Medulla oblongata (tissue), 1 donor: ENCODE measurements at regions not wholly inside any gene's neighbourhood (a gene's known extent, or its start where the extent isn't known, plus 50 kb on each side); places are given as distances from the start of the nearest gene placed in this dataset.
"Not testable (repeated sequence)": the region's sequence is repeated elsewhere in the genome, so short reads cannot be mapped to it uniquely, and the experiment has no call there.

Source experiments
- DNase-seq: peaks from one replicate; pipeline ENCODE4 v3.0.0-alpha.2; 2015; ENCODE audit errors: extremely low spot score

GRCh38 chr11:123344790-123345357 is 85.2 kb upstream of the GRAMD1B start:
- no peak for DNase-seq

DNA sequence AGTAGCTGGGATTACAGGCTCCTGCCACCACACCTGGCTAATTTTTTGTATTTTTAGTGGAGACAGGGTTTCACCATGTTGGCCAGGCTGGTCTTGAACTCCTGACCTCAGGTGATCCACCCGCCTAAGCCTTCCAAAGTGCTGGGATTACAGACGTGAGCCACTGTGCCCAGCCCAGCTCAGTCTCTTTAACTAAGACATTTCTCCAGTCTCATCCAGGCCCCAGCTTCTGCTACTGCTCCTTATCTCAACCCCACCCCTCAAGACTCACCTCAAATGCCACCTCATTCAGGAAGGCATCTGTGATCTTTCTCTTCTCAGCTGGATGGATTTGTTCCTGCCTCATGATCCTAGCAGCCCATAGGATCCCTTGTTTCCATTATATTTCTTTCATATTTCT is 85.9 kb upstream of the GRAMD1B start:
- DNase-seq, result not testable (repeated sequence)

DNA sequence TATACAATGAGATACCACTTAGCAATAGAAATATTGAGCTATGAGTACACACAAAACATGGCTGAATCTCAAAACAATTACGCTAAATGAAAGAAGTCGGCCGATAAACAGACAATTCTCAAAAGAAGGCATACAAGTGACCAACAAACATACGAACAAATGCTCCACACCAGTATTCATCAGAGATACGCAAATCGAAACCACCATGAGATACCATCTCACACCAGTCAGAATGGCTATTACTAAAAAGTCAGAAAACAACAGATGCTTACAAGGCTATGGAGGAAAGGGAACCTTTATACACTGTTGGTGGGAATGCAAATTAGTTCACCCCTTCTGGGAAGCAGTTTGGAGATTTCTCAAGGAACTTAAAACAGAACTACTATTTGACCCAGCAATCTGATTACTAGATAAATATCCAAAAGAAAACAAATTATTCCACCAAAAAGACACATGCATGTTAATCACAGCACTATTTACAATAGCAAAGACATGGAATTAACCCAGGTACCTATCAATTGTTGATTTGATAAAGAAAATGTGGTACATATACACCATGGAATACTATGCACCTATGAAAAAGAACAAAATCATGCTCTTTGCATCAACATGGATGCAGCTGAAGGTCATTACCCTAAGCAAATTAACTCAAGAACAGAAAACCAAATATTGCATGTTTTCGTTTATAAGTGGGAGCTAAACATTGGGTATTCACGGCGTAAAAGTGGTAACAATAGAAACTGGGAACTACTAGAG is 90.9 kb upstream of the GRAMD1B start:
- DNase-seq, result no peak

GRCh38 chr11:123338266-123338800 is 91.7 kb upstream of the GRAMD1B start:
- no peak for DNase-seq

DNA sequence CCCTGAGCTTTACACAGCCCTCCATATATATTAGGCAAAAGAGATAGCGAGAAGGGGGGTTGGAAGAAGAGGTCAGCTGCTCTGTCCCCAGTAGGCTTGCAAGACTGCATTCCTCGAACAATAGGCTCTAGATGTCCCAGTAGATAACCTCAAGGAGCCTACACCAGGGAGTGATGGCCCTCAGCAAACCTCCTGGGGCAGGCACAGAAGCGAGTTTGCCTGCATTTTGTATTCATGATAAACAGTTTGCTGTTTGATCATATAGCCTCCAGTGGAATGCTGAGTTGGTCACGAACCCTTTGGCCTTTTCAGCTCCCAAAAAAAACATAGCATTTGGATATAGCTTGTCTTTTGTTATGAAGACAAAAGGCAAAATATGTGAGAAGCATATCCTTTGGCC is 95.1 kb upstream of the GRAMD1B start:
- no peak for DNase-seq

DNA sequence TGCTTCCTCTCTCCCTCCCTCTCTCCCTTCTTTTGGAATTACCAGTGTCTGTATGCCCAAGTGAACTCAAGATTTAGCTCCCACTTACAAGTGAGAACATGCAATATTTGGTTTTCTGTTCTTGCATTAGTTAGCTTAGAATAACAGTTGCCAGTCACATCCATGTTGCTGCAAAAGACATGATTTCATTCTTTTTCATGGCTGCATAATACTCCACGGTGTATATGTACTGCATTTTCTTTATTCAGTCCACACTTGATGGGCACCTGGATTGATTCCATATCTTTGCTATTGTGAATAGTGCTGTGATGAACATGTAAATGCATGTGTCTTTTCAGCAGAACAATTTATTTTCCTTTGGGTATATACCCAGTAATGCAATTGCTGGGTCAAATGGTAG is 97.5 kb upstream of the GRAMD1B start:
- DNase-seq, result not testable (repeated sequence)

DNA sequence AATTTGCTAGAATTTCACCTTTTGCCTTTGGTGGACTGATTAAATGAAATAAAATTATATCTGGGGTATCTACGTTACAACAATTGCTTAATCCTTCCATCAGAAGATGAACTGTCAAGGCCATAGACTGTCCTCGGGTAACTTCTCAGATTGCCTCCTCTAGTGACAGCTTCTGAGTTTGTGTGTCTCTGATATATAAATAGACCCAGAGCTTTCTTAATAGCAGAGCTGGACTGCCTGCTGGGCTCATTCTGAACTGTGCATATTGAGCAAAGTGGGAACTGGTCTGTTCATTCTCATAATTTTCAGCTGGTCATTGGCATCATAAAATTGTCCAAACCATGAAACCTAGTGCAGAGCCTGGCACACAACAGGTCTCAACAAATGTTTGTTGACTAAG is 99.1 kb upstream of the GRAMD1B start:
- DNase-seq, result no peak

- no peak for DNase-seq
Observed at GRCh38 chr11:123330471-123330870, 99.6 kb upstream of the GRAMD1B start.

GRCh38 chr11:123330071-123330470 is 100.0 kb upstream of the GRAMD1B start:
- no peak for DNase-seq

DNA sequence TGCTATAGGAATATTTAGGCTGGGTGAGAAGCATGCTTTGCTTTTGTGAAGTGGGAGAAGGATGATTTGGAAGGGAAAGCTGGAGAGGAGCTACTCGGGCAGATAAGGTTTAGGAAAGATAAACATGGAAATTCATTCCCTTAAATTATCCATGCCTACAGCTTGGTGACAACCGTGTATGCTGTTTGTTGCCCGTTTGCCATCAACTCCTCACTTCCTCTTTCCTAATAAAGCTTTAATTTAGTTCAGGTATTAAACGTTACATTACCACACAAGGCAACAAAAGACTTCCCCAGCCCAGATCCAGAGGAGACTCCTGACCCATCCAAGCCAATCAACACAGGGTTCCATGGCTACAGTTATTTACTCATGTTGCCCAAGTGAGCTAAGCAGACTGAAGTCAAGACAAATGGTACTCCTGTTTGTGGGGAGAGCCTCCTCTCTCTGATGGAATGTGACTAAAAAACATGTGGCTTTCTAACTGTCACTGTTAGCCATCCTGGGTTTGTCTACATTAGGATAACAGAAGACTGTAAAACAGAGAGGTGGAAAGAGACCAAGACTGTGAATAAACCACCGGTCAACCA is 101.7 kb upstream of the GRAMD1B start:
- no peak for DNase-seq

DNA sequence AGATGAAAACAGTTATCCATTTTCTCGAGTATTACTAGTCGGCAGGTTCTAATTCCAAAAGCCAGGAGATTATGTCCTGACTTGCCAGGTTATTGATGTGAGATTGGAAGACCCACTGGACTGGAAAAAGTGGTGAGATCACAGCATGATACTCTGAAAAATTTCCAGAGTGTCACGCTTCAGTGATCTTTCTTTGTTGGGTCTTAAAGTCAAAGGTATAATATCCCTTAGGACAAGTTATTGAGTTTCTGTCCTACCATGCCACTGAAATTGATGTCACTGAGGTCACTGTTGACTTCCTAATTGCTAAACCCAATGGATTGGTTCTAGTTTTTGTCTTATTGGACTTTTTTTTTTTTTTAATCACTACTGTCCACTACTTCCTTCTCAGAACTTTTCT is 104.5 kb upstream of the GRAMD1B start:
- no peak for DNase-seq

GRCh38 chr11:123323568-123323967 is 106.5 kb upstream of the GRAMD1B start:
- DNase-seq, result no peak

DNA sequence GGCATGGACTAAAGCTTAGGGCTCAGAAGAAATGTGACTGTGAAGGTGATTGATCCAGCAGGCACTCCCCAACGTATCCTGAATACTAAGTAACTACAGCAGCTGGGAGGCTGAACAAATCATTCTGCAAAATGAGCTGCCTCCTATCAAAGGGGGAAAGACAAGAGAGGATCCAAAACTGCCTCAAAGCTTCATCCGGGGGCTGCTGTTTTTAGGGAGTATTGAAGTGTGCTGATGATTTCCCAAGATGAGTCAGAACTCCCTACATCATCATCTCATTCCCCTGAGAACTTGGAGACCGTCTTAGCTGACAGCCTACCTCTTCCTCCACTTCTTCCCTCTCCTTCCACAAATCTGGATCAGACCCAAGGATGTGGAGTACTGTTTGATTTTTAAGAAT is 108.4 kb upstream of the GRAMD1B start:
- DNase-seq, result no peak

DNA sequence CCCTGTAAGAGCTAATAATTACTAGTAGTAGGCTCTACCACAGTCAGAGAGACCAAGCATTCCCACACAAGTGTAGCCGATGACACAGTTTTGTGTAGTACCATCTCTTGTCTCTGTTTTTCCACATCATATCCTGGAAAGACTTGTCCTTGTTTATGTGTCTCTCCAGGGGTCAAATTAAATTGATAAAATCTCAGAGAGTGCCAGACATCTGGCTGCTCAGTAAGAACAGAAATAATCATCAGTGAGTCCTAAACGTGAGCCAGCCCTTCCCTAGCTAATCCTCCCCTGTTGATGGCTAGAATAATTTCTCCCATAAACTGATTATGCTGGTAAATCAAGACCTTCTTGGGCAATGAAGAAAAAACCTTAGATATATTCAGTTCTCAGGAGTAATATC is 111.4 kb upstream of the GRAMD1B start:
- DNase-seq, result no peak

GRCh38 chr11:123318132-123318531 is 111.9 kb upstream of the GRAMD1B start:
- not testable (repeated sequence) for DNase-seq

GRCh38 chr11:123316003-123316402 is 114.1 kb upstream of the GRAMD1B start:
- no peak for DNase-seq

DNA sequence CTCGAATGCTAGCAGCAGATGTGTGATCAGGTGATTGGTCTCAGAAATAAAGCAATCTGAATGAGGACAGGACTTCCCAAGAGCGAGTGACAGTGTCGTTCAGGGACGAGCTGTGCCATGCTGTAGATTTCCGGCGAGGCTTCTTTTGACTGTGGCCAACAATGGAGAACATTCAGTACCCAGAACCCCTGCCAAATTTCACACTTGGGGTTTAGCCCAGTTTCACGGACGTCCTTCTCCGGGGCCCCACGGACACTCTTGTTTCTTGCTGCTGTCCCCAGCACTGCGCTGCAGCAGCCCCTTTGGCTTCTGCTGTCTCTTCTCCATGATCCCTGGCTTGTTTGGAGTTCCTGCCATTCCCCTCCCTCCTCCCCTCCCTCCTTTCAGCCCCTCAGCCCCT is 115.1 kb upstream of the GRAMD1B start:
- DNase-seq, result peak; percentile 18

GRCh38 chr11:123313262-123313661 is 116.8 kb upstream of the GRAMD1B start:
- peak; percentile 50 for DNase-seq

DNA sequence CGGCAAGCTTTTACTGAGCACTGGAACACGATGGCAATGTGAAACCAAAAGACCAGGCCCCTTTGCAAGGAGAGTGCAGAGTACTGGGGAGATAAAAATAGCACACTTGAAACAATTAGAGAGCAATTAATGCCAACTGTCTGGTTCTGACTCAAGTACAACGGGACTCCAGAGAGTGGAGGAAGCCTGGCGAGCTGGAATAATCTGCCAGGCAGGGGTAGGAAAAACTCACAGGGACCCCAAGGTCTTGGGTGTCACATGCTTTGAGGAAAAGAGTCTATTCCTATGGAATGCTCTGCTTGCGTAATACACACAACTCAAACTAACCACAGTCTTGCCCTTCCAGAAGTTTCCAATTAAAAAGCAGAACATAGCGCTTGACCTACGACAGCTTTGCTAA is 113.0 kb upstream of the CLMP start:
- peak; percentile 17 for DNase-seq

DNA sequence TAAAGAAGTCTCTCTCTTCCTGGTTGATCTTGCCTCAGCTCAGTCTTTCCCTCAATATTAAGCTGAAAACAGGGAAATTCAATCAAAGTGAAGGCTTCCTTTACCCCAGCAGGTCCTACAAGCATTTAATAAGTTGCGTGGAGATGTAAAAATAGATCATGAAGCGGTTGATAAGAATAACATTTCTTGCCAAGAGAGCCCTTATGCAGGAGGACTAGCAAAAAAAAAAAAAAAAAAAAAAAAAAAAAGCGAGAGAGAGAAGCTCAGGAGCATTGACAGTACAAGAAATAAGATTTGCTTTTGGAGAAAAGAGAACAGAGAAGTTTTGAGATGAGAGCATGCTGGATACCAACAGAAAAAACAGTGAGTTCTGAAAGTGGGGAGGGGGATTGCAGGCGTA is 112.2 kb upstream of the CLMP start:
- DNase-seq, result no peak

- no peak for DNase-seq
Observed at GRCh38 chr11:123306531-123306930, 111.5 kb upstream of the CLMP start.

- no peak for DNase-seq
Observed at GRCh38 chr11:123305601-123306375, 110.7 kb upstream of the CLMP start.
